ENCODE measurements at regions not wholly inside any gene's neighbourhood (a gene's known extent, or its start where the extent isn't known, plus 50 kb on each side); places are given as distances from the start of the nearest gene placed in this dataset.

DNA sequence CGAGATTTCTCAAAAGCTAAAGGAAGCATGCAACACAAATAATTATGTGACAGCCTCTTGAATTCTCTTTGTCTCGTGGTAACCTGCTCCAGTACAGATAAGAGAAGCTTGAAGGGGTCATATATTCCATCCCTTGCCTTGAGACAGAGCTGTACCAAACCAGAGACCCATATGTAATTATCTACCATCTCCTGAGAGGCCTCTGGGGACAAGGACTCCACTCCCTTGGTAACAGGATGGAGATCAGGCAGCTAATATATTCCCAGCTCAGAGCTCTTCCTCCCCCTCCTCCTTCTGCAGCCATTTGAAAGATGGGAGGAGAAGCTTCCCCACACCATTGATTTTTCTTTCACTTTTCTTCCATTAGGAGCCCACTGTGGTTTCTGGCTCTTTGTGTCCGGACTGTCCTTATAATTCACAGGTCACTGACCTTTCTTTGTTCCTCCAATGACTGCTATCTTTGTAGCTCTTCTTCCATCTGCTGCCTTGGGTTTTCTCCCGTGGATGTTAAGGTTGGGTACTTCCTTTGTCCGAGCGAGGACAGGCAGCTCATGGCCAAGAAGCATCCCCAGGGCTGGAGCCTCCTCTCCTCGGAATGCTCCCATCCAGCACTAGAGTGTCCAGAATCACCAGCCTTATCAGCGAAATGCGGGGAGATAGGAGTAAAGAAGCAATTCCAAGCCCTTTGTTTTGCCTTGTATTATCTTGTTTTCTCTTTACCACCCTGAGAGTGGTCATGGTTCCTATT lies 51.4 kb upstream of the CALM2 start:
- H3K4me3 Mint-ChIP-seq = no peak overlapping the region
- H3K27ac Mint-ChIP-seq = peak overlapping the region; percentile 72
- no peaks in the 10 kb centered on the region for H3K9me3 Mint-ChIP-seq

GRCh38 chr2:47226923-47227220 lies 50.6 kb upstream of the CALM2 start:
- TF ChIP-seq, protein P1, sequence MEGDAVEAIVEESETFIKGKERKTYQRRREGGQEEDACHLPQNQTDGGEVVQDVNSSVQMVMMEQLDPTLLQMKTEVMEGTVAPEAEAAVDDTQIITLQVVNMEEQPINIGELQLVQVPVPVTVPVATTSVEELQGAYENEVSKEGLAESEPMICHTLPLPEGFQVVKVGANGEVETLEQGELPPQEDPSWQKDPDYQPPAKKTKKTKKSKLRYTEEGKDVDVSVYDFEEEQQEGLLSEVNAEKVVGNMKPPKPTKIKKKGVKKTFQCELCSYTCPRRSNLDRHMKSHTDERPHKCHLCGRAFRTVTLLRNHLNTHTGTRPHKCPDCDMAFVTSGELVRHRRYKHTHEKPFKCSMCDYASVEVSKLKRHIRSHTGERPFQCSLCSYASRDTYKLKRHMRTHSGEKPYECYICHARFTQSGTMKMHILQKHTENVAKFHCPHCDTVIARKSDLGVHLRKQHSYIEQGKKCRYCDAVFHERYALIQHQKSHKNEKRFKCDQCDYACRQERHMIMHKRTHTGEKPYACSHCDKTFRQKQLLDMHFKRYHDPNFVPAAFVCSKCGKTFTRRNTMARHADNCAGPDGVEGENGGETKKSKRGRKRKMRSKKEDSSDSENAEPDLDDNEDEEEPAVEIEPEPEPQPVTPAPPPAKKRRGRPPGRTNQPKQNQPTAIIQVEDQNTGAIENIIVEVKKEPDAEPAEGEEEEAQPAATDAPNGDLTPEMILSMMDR (conservative IDR thresholded peaks at IDR 0.05) = no peak
- no peaks in the 10 kb centered on the region for H3K9me3 ChIP-seq (ENCODE audit: control insufficient read depth, low read length)
- peaks cover 31% of the 10 kb centered on the region for H3K4me1 ChIP-seq (ENCODE audit: control insufficient read depth, insufficient read depth, low read length)
- H3K9ac ChIP-seq (ENCODE audit: extremely low read depth, low read length, poor library complexity, severe bottlenecking) = no peak overlapping the region
- WGBS, 2 experiments (ENCODE audit: insufficient coverage in 1 of 2, insufficient read length in 1 of 2) = 90 to 96% methylated on average over 2 to 6 of the region's 6 CpGs
- Mint-ChIP-seq H3K9me3 (no peaks in the 10 kb centered on the region), H3K4me3 (no peak overlapping the region), H3K27me3 (ENCODE audit: insufficient read depth) (peaks cover 1% of the 10 kb centered on the region), H3K27ac (no peak overlapping the region), H3K36me3 (ENCODE audit: low read depth) (no peaks in the 10 kb centered on the region), H3K4me1 (peaks cover 33% of the 10 kb centered on the region)
- no peaks in the 10 kb centered on the region for H3K36me3 ChIP-seq (ENCODE audit: control insufficient read depth, insufficient read depth, low read length)
- no peak for DNase-seq
- no peaks in the 10 kb centered on the region for H3K27me3 ChIP-seq (ENCODE audit: control insufficient read depth, insufficient read depth, low read length, poor library complexity, severe bottlenecking)
- peak overlapping the region; percentile 34 for H3K4me3 ChIP-seq (ENCODE audit: low read length)
- H3K27ac ChIP-seq (ENCODE audit: low read depth, low read length) = peak overlapping the region; percentile 94

More for the DNA sequence above, 51.4 kb upstream of the CALM2 start:
- H3K4me3 ChIP-seq (ENCODE audit: low read length) = peak overlapping the region; percentile 51
- peak overlapping the region; percentile 94 for H3K27ac ChIP-seq (ENCODE audit: low read depth, low read length)
- TF ChIP-seq, protein P1 (conservative IDR thresholded peaks at IDR 0.05) = no peak
- peaks cover 31% of the 10 kb centered on the region for H3K4me1 ChIP-seq (ENCODE audit: control insufficient read depth, insufficient read depth, low read length)
- Mint-ChIP-seq H3K4me1 (peaks cover 33% of the 10 kb centered on the region), H3K36me3 (ENCODE audit: low read depth) (no peaks in the 10 kb centered on the region), H3K27me3 (ENCODE audit: insufficient read depth) (peaks cover 8% of the 10 kb centered on the region)
- H3K27me3 ChIP-seq (ENCODE audit: control insufficient read depth, insufficient read depth, low read length, poor library complexity, severe bottlenecking) = no peaks in the 10 kb centered on the region
- no peaks in the 10 kb centered on the region for H3K36me3 ChIP-seq (ENCODE audit: control insufficient read depth, insufficient read depth, low read length)
- H3K9me3 ChIP-seq (ENCODE audit: control insufficient read depth, low read length) = no peaks in the 10 kb centered on the region
- WGBS, 2 experiments (ENCODE audit: insufficient coverage in 1 of 2, insufficient read length in 1 of 2) = 63 to 78% methylated on average over 6 to 9 of the region's 9 CpGs
- DNase-seq = no peak
- no peak overlapping the region for H3K9ac ChIP-seq (ENCODE audit: extremely low read depth, low read length, poor library complexity, severe bottlenecking)

DNA sequence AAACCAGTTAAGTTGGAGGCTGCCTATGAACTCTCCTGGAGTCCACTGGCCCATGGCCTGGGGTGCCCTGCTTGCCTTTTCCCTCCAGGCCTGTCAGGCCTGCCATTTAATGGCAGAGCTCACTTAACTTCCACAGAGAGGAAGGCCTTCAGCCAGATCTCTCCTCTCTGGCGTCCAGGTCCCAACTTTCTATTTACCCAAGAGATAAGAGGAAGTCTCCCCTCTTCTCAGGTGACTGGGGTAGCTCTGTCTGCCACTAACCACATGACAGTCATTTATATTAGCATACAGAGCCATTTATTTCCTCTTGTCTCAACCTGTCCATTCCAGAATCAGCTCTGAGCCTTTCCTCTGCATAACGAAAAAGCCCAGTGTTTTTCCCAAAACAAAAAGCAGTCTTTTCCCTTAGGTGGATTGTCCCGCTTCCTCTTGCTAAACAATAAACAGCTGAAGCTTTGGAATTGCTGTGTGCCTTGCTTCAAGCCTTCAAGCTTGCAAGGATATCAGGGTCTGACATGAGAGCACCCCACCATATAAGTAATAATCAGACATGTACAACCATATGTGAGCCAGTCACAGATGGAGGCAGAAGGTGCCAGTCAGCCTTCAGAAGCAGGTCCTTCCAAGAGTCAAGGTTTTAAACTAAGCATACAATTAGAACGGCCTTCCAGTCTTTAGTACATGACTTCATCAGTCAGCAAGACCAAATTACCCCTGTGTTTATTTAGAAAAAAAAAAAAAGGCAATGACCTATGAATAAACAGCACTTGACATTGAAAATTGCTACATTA lies 50.0 kb upstream of the CALM2 start:
- H3K36me3 Mint-ChIP-seq (ENCODE audit: low read depth) = no peaks in the 10 kb centered on the region
- Histone ChIP-seq H3K27me3 (ENCODE audit: control insufficient read depth, insufficient read depth, low read length, poor library complexity, severe bottlenecking) (no peaks in the 10 kb centered on the region), H3K9ac (ENCODE audit: extremely low read depth, low read length, poor library complexity, severe bottlenecking) (no peak overlapping the region), H3K36me3 (ENCODE audit: control insufficient read depth, insufficient read depth, low read length) (no peaks in the 10 kb centered on the region), H3K9me3 (ENCODE audit: control insufficient read depth, low read length) (no peaks in the 10 kb centered on the region), H3K4me1 (ENCODE audit: control insufficient read depth, insufficient read depth, low read length) (peaks cover 31% of the 10 kb centered on the region), H3K4me3 (ENCODE audit: low read length) (peak overlapping the region; percentile 34), H3K27ac (ENCODE audit: low read depth, low read length) (peak overlapping the region; percentile 25)
- H3K27ac Mint-ChIP-seq = peak overlapping the region; percentile 66
- peaks cover 1% of the 10 kb centered on the region for H3K27me3 Mint-ChIP-seq (ENCODE audit: insufficient read depth)
- peaks cover 33% of the 10 kb centered on the region for H3K4me1 Mint-ChIP-seq
- TF ChIP-seq, protein P1 (conservative IDR thresholded peaks at IDR 0.05) = no peak
- 56 to 72% methylated on average over 2 to 4 of the region's 4 CpGs for WGBS, 2 experiments (ENCODE audit: insufficient coverage in 1 of 2, insufficient read length in 1 of 2)
- H3K4me3 Mint-ChIP-seq = no peak overlapping the region
- H3K9me3 Mint-ChIP-seq = no peaks in the 10 kb centered on the region
- DNase-seq = no peak

All from endodermal cell (in vitro differentiated cells).